ENCODE measurements at regions not wholly inside any gene's neighbourhood (a gene's known extent, or its start where the extent isn't known, plus 50 kb on each side); places are given as distances from the start of the nearest gene placed in this dataset.

GRCh38 chr3:116939091-116939490 lies 229.5 kb downstream of the TUSC7 start:
- no peak for DNase-seq

GRCh38 chr3:116939550-116939949 lies 230.0 kb downstream of the TUSC7 start:
- no peak for DNase-seq

GRCh38 chr3:116940719-116941118 lies 231.1 kb downstream of the TUSC7 start:
- no peak for DNase-seq

- no peak for DNase-seq
Measured at GRCh38 chr3:116946376-116946775, 236.8 kb downstream of the TUSC7 start.

- DNase-seq, result no peak
Measured at GRCh38 chr3:116947148-116947547, 237.6 kb downstream of the TUSC7 start.

- no peak for DNase-seq
Measured at GRCh38 chr3:116947809-116948208, 238.2 kb downstream of the TUSC7 start.

GRCh38 chr3:116950301-116951055 lies 240.9 kb downstream of the TUSC7 start:
- DNase-seq, result no peak

GRCh38 chr3:116951610-116952009 lies 242.0 kb downstream of the TUSC7 start:
- DNase-seq, result no peak

GRCh38 chr3:116958291-116958690 lies 248.7 kb downstream of the TUSC7 start:
- DNase-seq, result no peak

- DNase-seq, result no peak
Measured at GRCh38 chr3:116961106-116961505, 251.5 kb downstream of the TUSC7 start.

GRCh38 chr3:116963802-116964201 lies 254.2 kb downstream of the TUSC7 start:
- DNase-seq, result no peak

- no peak for DNase-seq
Measured at GRCh38 chr3:116966649-116967048, 257.1 kb downstream of the TUSC7 start.

GRCh38 chr3:116969135-116969534 lies 259.6 kb downstream of the TUSC7 start:
- no peak for DNase-seq

- no peak for DNase-seq
Measured at GRCh38 chr3:116969646-116970045, 260.1 kb downstream of the TUSC7 start.

GRCh38 chr3:116971531-116971930 lies 262.0 kb downstream of the TUSC7 start:
- DNase-seq, result no peak

GRCh38 chr3:116974702-116975101 lies 265.1 kb downstream of the TUSC7 start:
- no peak for DNase-seq

- no peak for DNase-seq
Measured at GRCh38 chr3:116977441-116977840, 267.9 kb downstream of the TUSC7 start.

GRCh38 chr3:116980099-116980498 lies 270.5 kb downstream of the TUSC7 start:
- DNase-seq, result no peak

GRCh38 chr3:116981089-116981488 lies 271.5 kb downstream of the TUSC7 start:
- DNase-seq, result no peak

GRCh38 chr3:116984301-116984700 lies 274.7 kb downstream of the TUSC7 start:
- DNase-seq, result no peak

- no peak for DNase-seq
Measured at GRCh38 chr3:116994351-116994879, 284.8 kb downstream of the TUSC7 start.

GRCh38 chr3:117003501-117003900 lies 293.9 kb downstream of the TUSC7 start:
- DNase-seq, result no peak

- no peak for DNase-seq
Measured at GRCh38 chr3:117005274-117005673, 295.7 kb downstream of the TUSC7 start.

- no peak for DNase-seq
Measured at GRCh38 chr3:117005911-117006522, 296.4 kb downstream of the TUSC7 start.

GRCh38 chr3:117010318-117010717 lies 300.7 kb downstream of the TUSC7 start:
- DNase-seq, result no peak

Data from NCI-H2029 (cell line).